KBM-7 (cell line): ENCODE measurements at regions not wholly inside any gene's neighbourhood (a gene's known extent, or its start where the extent isn't known, plus 50 kb on each side); places are given as distances from the start of the nearest gene placed in this dataset.

Experiments used
- DNase-seq: peaks from one replicate; pipeline ENCODE4 v3.0.0-alpha.2; 2015
- in situ Hi-C: fragments of 300-500 bp; cut with MboI; formaldehyde crosslinking; loops from 2 replicates; pipeline ENCODE4 v1.14.3; 2020; ENCODE audit warnings: low sequenced_read_pairs, low pct_unique_long_range_greater_than_20kb, mixed read lengths

- DNase-seq: no peak
- in situ Hi-C loops: no loop called here
Observed at GRCh38 chr6:44500074-44500473, 112.6 kb downstream of the CDC5L start.

DNA sequence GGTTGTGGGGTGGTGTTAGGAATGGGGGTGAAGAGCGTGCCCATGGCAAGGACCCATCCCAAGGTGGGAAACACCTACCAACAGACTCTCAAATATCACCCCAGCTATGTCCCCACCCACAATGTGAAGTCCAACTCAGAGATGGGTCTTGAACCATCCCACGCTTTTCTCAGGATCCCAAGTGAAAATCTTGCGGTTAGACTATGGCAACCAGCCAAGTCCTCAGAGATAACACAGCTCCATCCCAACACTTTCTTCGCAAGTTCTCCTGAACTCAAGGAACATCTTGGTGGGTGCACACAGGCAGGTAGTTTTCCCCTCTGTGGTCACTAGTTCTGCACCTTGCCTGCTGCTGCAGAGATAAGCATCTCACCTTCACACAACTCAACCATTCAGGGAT is 116.0 kb downstream of the CDC5L start:
- no peak for DNase-seq
- in situ Hi-C loops: no loop called here

DNA sequence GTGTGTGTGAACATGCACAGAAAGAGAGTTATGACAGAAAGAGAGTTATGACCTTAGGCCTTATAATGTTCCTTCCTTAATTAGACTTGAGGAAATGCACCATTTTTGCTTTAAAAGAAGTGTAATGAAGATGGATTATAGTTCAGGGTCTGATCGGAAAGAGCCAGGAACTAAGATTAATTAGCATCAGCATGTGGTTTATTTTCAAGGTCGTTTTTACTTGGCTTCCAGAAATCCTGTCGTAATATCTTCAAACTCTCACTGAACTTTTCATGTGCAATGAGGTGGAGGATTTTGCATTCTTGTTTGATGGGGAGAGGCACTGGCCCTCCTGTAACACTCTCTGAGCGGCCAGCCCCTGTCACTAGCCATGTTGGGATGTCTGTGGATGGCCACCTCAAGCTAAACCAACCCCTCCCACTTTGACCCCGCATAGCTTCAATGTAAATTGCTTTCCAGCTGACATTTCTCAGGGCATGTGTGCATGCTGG is 116.8 kb downstream of the CDC5L start:
- DNase-seq: no peak

GRCh38 chr6:44505751-44506150 is 118.2 kb downstream of the CDC5L start:
- DNase-seq: no peak
- in situ Hi-C loops: no loop called here

More for the DNA sequence above, 116.8 kb downstream of the CDC5L start:
- in situ Hi-C loops: no loop called here

DNA sequence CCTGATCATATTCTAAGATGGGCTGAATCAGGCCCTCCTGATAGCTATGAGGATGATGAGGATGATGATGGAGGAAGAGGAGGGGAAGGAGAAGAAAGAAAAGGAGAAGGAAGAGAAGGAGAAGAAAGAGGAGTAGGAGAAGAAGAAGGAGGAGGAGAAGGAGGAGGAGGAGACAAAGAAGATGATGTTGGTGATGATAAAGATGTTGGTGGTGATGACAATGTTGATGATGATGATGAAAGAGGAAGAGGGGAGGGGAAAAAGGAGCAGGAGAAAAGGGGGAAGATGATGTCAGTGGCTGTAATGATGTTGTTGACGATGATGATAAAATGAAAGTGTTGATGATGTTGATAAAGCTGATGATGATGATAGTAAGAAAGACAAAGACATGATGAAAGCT is 119.5 kb downstream of the CDC5L start:
- DNase-seq: no peak
- in situ Hi-C loops: no loop called here

- in situ Hi-C loops: no loop called here
- no peak for DNase-seq
Observed at GRCh38 chr6:44508646-44509045, 121.1 kb downstream of the CDC5L start.

- no peak for DNase-seq
- in situ Hi-C loops: no loop called here
Observed at GRCh38 chr6:44511126-44511525, 123.6 kb downstream of the CDC5L start.

GRCh38 chr6:44512868-44513741 is 125.6 kb downstream of the CDC5L start:
- no peak for DNase-seq
- in situ Hi-C loops: no loop called here

DNA sequence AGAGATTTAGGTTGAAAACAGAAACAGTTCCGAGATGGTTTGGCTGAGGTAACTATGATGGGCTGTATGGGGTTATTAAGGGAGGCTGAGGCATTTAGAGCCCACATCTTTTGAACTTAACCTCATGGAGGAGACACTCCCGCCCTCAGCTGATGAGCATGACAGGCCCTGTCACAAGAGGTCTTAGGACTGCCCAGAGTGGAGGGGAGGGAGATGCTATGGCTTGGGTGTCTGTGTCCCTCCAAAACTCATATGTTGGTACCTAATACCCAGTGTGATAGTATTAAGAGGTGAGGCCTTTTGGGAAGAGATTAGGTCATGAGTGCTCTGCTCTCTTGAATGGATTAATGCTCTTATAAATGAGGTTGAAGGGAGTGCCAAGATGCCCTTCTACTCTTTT is 126.6 kb downstream of the CDC5L start:
- DNase-seq: no peak
- in situ Hi-C loops: no loop called here

GRCh38 chr6:44514576-44515193 is 127.2 kb downstream of the CDC5L start:
- DNase-seq: no peak
- in situ Hi-C loops: no loop called here

- in situ Hi-C loops: no loop called here
- DNase-seq: no peak
Observed at GRCh38 chr6:44522871-44523270, 135.4 kb downstream of the CDC5L start.

GRCh38 chr6:44524476-44525227 is 137.1 kb downstream of the CDC5L start:
- in situ Hi-C loops: no loop called here

GRCh38 chr6:44525761-44526351 is 138.3 kb downstream of the CDC5L start:
- DNase-seq: no peak
- in situ Hi-C loops: no loop called here

More at GRCh38 chr6:44524476-44525227, 137.1 kb downstream of the CDC5L start:
- no peak for DNase-seq

GRCh38 chr6:44527181-44527580 is 139.7 kb downstream of the CDC5L start:
- DNase-seq: peak; percentile 81
- in situ Hi-C loops: no loop called here

- no peak for DNase-seq
- in situ Hi-C loops: no loop called here
Observed at GRCh38 chr6:44527583-44528369, 140.3 kb downstream of the CDC5L start.

GRCh38 chr6:44528370-44528644 is 140.8 kb downstream of the CDC5L start:
- in situ Hi-C loops: no loop called here
- no peak for DNase-seq

GRCh38 chr6:44528716-44529115 is 141.2 kb downstream of the CDC5L start:
- in situ Hi-C loops: no loop called here
- DNase-seq: no peak

- in situ Hi-C loops: no loop called here
- DNase-seq: no peak
Observed at GRCh38 chr6:44529146-44529905, 141.8 kb downstream of the CDC5L start.
